AG09309 (cell line): ENCODE measurements at regions not wholly inside any gene's neighbourhood (a gene's known extent, or its start where the extent isn't known, plus 50 kb on each side); places are given as distances from the start of the nearest gene placed in this dataset.
A peak's percentile ranks its signal among the peaks of the same experiment; 100 is the strongest.

Experiments
- DNase-seq: peaks from one replicate; pipeline ENCODE4 v3.0.0-alpha.2; 2010; ENCODE audit warnings: low read depth
- H3K4me3 ChIP-seq: 2 replicates; pipeline ENCODE4 v1.5.1; 2011; ENCODE audit warnings: mild to moderate bottlenecking, low read depth, low read length, moderate library complexity; ENCODE audit not compliant: control insufficient read depth
- TF ChIP-seq, protein P1 (sequence below): IDR thresholded peaks from 2 replicates; pipeline ENCODE4 v1.5.1; 2011; ENCODE audit warnings: mild to moderate bottlenecking, low read depth, low read length, inconsistent platforms; ENCODE audit not compliant: insufficient read depth, control insufficient read depth; ENCODE audit errors: missing control alignments

- TF ChIP-seq, protein P1, sequence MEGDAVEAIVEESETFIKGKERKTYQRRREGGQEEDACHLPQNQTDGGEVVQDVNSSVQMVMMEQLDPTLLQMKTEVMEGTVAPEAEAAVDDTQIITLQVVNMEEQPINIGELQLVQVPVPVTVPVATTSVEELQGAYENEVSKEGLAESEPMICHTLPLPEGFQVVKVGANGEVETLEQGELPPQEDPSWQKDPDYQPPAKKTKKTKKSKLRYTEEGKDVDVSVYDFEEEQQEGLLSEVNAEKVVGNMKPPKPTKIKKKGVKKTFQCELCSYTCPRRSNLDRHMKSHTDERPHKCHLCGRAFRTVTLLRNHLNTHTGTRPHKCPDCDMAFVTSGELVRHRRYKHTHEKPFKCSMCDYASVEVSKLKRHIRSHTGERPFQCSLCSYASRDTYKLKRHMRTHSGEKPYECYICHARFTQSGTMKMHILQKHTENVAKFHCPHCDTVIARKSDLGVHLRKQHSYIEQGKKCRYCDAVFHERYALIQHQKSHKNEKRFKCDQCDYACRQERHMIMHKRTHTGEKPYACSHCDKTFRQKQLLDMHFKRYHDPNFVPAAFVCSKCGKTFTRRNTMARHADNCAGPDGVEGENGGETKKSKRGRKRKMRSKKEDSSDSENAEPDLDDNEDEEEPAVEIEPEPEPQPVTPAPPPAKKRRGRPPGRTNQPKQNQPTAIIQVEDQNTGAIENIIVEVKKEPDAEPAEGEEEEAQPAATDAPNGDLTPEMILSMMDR, result no peak
- no peak overlapping the region for H3K4me3 ChIP-seq
- no peak for DNase-seq
Measured at GRCh38 chr6:87822011-87822410, 120.0 kb upstream of the AKIRIN2 start.

GRCh38 chr6:87820343-87820984 lies 118.4 kb upstream of the AKIRIN2 start:
- no peak for DNase-seq
- TF ChIP-seq, protein P1, result no peak
- no peak overlapping the region for H3K4me3 ChIP-seq

DNA sequence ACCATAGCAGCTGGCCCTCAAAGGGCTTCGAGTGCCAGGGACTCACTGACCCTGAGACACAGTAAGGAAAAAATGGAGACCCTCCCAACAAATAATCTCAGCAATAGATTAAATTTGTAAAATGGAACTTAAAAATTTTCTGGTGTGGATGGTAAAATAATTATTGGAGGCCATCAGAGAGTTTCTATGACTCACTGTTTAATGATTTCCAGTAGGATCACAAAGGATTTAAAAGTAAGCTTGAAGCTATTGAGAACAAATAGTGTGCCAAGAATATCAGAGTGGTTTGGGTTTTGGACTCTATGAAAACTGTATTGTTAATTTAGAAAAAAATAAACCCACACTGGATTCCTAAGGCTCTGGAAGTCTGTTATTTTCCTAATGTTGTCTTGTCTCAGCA lies 115.2 kb upstream of the AKIRIN2 start:
- no peak for DNase-seq
- no peak overlapping the region for H3K4me3 ChIP-seq
- TF ChIP-seq, protein P1, result no peak

DNA sequence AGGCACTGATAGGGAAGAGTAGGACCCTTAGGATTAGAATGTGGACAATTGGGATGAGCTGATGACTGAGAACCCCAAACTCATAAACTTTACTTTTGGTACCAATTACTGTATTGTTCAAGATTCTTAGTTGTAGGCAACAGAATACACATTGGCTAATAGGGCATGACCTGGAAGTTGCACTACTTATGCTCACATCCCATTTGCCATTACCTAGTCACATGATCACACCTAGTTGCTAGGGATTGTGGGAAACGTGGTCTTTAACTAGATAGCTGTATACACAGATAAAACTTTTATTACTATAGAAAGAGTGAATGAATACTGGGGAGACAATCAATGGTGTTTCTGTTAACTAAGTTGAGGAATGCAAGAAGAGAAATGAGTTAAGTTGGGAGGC lies 113.4 kb upstream of the AKIRIN2 start:
- no peak overlapping the region for H3K4me3 ChIP-seq
- TF ChIP-seq, protein P1, result no peak
- DNase-seq, result no peak

DNA sequence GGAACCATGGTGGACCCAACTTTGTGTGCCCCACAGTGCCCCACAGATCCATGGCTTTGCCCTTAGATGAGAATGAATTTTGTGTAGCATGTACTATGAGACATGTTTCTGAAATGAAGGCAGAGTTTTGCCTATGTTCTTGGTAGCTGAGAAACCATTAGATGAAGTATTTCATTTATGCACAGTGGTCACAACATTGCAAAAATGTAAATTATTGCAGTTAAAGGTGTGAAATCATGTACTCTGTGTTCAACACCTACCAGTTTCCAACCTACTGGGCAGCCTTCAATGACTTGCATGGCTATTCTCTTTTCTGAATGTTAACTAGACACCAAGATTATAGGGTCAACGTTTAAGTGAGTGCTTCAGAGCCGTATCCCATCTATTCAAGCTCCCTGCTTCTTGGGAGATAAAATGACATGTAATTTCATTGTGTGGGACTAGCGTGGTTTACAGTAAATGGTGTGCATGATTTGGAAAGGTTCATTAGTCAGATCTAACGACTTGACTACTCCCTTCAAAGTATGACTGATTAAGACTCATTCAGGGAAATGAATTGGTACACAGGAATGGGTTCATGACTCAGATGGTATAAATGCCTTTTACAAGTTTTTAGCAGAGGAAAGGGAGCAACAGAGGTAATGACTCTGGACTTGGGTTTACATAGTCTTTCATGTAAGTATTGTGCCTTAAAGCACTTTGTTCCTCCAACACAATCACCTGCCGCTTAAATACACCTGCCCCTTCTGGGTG lies 106.1 kb upstream of the AKIRIN2 start:
- peak; percentile 80 for DNase-seq
- TF ChIP-seq, protein P1, result no peak
- H3K4me3 ChIP-seq, result no peak overlapping the region

GRCh38 chr6:87807475-87807874 lies 105.4 kb upstream of the AKIRIN2 start:
- H3K4me3 ChIP-seq, result no peak overlapping the region
- DNase-seq, result no peak
- TF ChIP-seq, protein P1, result no peak
